BE2C (cell line): ENCODE measurements at regions not wholly inside any gene's neighbourhood (a gene's known extent, or its start where the extent isn't known, plus 50 kb on each side); places are given as distances from the start of the nearest gene placed in this dataset.

Experiments
- DNase-seq: peaks from one replicate; pipeline ENCODE4 v3.0.0-alpha.2; 2020
- H3K27me3 ChIP-seq: fragments of 250-450 bp; sonication (Bioruptor Pico); 2 replicates; pipeline ENCODE4 v1.5.1; 2020; ENCODE audit warnings: mild to moderate bottlenecking
- H3K36me3 ChIP-seq: fragments of 250-450 bp; sonication (Bioruptor Pico); 2 replicates; pipeline ENCODE4 v1.5.1; 2020; ENCODE audit warnings: mild to moderate bottlenecking
- H3K4me1 ChIP-seq: fragments of 250-450 bp; sonication (Bioruptor Pico); 2 replicates; pipeline ENCODE4 v1.5.1; 2020
- H3K4me3 ChIP-seq: 2 replicates; pipeline ENCODE4 v1.5.1; 2011; ENCODE audit warnings: low read depth, low read length
- H3K9me3 ChIP-seq: fragments of 250-450 bp; sonication (Bioruptor Pico); 2 replicates; pipeline ENCODE4 v1.5.1; 2020
- TF ChIP-seq, protein P1 (sequence below): IDR thresholded peaks from 2 replicates; pipeline ENCODE4 v1.5.1; 2012; ENCODE audit warnings: mild to moderate bottlenecking, low read depth, low read length

GRCh38 chr6:8664700-8665099 lies 229.4 kb upstream of the SLC35B3 start:
- Histone ChIP-seq H3K27me3 (no peaks in the 10 kb centered on the region), H3K9me3 (no peaks in the 10 kb centered on the region), H3K4me3 (no peak overlapping the region), H3K4me1 (no peaks in the 10 kb centered on the region), H3K36me3 (no peaks in the 10 kb centered on the region)
- no peak for DNase-seq
- TF ChIP-seq, protein P1, sequence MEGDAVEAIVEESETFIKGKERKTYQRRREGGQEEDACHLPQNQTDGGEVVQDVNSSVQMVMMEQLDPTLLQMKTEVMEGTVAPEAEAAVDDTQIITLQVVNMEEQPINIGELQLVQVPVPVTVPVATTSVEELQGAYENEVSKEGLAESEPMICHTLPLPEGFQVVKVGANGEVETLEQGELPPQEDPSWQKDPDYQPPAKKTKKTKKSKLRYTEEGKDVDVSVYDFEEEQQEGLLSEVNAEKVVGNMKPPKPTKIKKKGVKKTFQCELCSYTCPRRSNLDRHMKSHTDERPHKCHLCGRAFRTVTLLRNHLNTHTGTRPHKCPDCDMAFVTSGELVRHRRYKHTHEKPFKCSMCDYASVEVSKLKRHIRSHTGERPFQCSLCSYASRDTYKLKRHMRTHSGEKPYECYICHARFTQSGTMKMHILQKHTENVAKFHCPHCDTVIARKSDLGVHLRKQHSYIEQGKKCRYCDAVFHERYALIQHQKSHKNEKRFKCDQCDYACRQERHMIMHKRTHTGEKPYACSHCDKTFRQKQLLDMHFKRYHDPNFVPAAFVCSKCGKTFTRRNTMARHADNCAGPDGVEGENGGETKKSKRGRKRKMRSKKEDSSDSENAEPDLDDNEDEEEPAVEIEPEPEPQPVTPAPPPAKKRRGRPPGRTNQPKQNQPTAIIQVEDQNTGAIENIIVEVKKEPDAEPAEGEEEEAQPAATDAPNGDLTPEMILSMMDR: no peak

DNA sequence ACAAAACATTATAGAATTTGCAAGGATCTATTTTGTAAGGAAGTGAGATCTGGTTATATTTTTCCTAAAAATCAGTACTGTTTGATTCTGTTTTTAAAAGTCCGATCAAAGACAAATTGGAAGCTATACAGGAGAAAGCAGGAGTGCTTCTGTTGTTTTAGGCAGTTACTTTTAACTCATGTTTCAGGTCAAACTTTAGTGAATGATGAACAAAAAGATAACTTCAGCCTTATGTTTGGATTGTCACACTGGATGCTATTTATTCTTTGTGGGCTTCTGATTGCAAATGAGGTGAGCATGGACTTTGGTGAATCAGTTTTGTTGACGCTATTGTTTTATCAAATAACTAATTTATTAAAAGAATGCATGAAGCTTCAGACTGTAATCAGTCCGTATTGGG lies 228.7 kb upstream of the SLC35B3 start:
- H3K9me3 ChIP-seq: no peaks in the 10 kb centered on the region
- DNase-seq: no peak
- no peaks in the 10 kb centered on the region for H3K27me3 ChIP-seq
- H3K4me1 ChIP-seq: no peaks in the 10 kb centered on the region
- H3K4me3 ChIP-seq: no peak overlapping the region
- TF ChIP-seq, protein P1: no peak
- no peaks in the 10 kb centered on the region for H3K36me3 ChIP-seq

- H3K27me3 ChIP-seq: no peaks in the 10 kb centered on the region
- H3K9me3 ChIP-seq: no peaks in the 10 kb centered on the region
- H3K4me1 ChIP-seq: no peaks in the 10 kb centered on the region
- H3K36me3 ChIP-seq: no peaks in the 10 kb centered on the region
- no peak for DNase-seq
- TF ChIP-seq, protein P1: no peak
- no peak overlapping the region for H3K4me3 ChIP-seq
These were observed 224.3 kb upstream of the SLC35B3 start for GRCh38 chr6:8659404-8660189.

- no peaks in the 10 kb centered on the region for H3K36me3 ChIP-seq
These were observed 223.1 kb upstream of the SLC35B3 start for GRCh38 chr6:8658416-8658815.

GRCh38 chr6:8657522-8657921 lies 222.2 kb upstream of the SLC35B3 start:
- H3K4me3 ChIP-seq: no peak overlapping the region
- TF ChIP-seq, protein P1: no peak
- H3K36me3 ChIP-seq: no peaks in the 10 kb centered on the region
- DNase-seq: no peak
- H3K4me1 ChIP-seq: no peaks in the 10 kb centered on the region
- H3K9me3 ChIP-seq: no peaks in the 10 kb centered on the region
- no peaks in the 10 kb centered on the region for H3K27me3 ChIP-seq

More at GRCh38 chr6:8658416-8658815, 223.1 kb upstream of the SLC35B3 start:
- Histone ChIP-seq H3K4me1 (no peaks in the 10 kb centered on the region), H3K9me3 (no peaks in the 10 kb centered on the region), H3K27me3 (no peaks in the 10 kb centered on the region), H3K4me3 (no peak overlapping the region)
- TF ChIP-seq, protein P1: no peak
- no peak for DNase-seq

DNA sequence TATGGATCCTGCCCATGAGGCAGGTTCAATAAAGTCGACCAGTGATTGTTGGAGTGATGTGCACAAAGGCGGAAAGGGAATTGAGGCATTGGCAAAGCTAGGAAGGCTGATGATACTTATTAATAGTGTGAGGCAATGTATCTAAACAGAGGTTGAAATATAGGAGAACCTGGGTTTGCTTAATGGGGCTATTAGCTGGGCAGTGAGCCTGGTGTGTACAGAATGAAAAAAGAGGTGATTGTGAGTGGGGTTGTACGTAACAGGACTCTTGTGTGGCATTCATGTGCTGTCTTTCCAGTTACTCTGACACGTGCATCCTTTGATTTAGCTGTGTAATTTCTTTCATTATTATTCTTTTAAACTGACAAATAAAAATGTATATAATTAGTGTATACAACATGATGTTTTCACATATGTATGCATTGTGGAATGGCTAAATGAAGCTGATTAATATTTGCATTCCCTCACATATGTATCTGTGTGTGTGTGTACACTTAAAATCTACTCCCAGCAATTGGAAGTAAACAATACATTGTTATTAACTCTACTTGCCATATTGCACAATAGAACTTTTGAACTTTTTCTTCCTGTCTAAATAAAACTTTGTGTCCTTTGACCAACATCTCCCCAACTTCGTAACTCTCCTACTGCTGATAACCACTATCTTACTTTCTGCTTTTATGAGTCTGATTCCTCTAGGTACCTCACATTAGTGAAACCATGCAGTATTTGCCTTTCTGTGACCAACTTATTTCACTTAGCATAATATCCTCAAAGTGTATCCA lies 220.5 kb upstream of the SLC35B3 start:
- no peaks in the 10 kb centered on the region for H3K9me3 ChIP-seq
- H3K36me3 ChIP-seq: no peaks in the 10 kb centered on the region
- no peaks in the 10 kb centered on the region for H3K27me3 ChIP-seq
- DNase-seq: no peak
- no peak overlapping the region for H3K4me3 ChIP-seq
- TF ChIP-seq, protein P1: no peak
- no peaks in the 10 kb centered on the region for H3K4me1 ChIP-seq
